Muscle layer of duodenum (tissue), 2 donors: ENCODE measurements at regions not wholly inside any gene's neighbourhood (a gene's known extent, or its start where the extent isn't known, plus 50 kb on each side); places are given as distances from the start of the nearest gene placed in this dataset.
"Not testable (repeated sequence)": the region's sequence is repeated elsewhere in the genome, so short reads cannot be mapped to it uniquely, and the experiment has no call there.

Experiments
- H3K27ac ChIP-seq: one replicate; pipeline ENCODE4 v1.7.0; 2013; ENCODE audit warnings: mild to moderate bottlenecking, low read length
- H3K27me3 ChIP-seq: one replicate; pipeline ENCODE4 v1.7.0; 2013; ENCODE audit warnings: low read depth, mild to moderate bottlenecking, control low read depth, low read length
- H3K36me3 ChIP-seq, 2 donors: one replicate each; pipeline ENCODE4 v1.7.0; 2013; ENCODE audit warnings: low read length in 2 of 2, control low read depth in 1 of 2, mild to moderate bottlenecking in 1 of 2; ENCODE audit not compliant: insufficient read depth in 2 of 2, control insufficient read depth in 1 of 2
- H3K4me1 ChIP-seq, 2 donors: one replicate each; pipeline ENCODE4 v1.7.0; 2013; ENCODE audit warnings: low read length in 2 of 2, mild to moderate bottlenecking in 2 of 2, control low read depth in 1 of 2, moderate library complexity in 1 of 2; ENCODE audit not compliant: insufficient read depth in 2 of 2, control insufficient read depth in 1 of 2
- H3K4me3 ChIP-seq, 2 donors: one replicate each; pipeline ENCODE4 v1.7.0; 2013; ENCODE audit warnings: low read length in 2 of 2, low read depth in 1 of 2, mild to moderate bottlenecking in 1 of 2
- H3K9me3 ChIP-seq, 2 donors: one replicate each; pipeline ENCODE4 v1.7.0; 2013; ENCODE audit warnings: low read length in 2 of 2, control low read depth in 1 of 2, mild to moderate bottlenecking in 1 of 2; ENCODE audit not compliant: control insufficient read depth in 1 of 2
- donor health status: healthy.

- not testable (repeated sequence) for H3K9me3 ChIP-seq, H3K4me1 ChIP-seq, H3K36me3 ChIP-seq, H3K27me3 ChIP-seq, H3K27ac ChIP-seq
- H3K4me3 ChIP-seq: peak overlapping the region in 1 of 2 donors; percentile 28
Observed at GRCh38 chr13:84086098-84086846, 204.0 kb upstream of the SLITRK1 start.

GRCh38 chr13:84082462-84082861 lies 200.2 kb upstream of the SLITRK1 start:
- Histone ChIP-seq H3K27me3 (no peaks in the 10 kb centered on the region), H3K4me3 (no peak overlapping the region), H3K4me1 (no peaks in the 10 kb centered on the region), H3K36me3 (no peaks in the 10 kb centered on the region), H3K27ac (no peak overlapping the region), H3K9me3 (no peaks in the 10 kb centered on the region)

GRCh38 chr13:84080748-84081530 lies 198.7 kb upstream of the SLITRK1 start:
- Histone ChIP-seq H3K36me3 (no peaks in the 10 kb centered on the region), H3K9me3 (no peaks in the 10 kb centered on the region), H3K4me1 (no peaks in the 10 kb centered on the region), H3K27ac (no peak overlapping the region), H3K4me3 (no peak overlapping the region), H3K27me3 (no peaks in the 10 kb centered on the region)

- Histone ChIP-seq H3K4me3 (no peak overlapping the region), H3K4me1 (no peaks in the 10 kb centered on the region), H3K36me3 (no peaks in the 10 kb centered on the region), H3K9me3 (no peaks in the 10 kb centered on the region), H3K27ac (no peak overlapping the region), H3K27me3 (no peaks in the 10 kb centered on the region)
Observed at GRCh38 chr13:84077271-84077670, 195.0 kb upstream of the SLITRK1 start.

- Histone ChIP-seq H3K36me3 (no peaks in the 10 kb centered on the region), H3K4me1 (no peaks in the 10 kb centered on the region), H3K9me3 (no peaks in the 10 kb centered on the region), H3K27me3 (no peaks in the 10 kb centered on the region), H3K4me3 (no peak overlapping the region), H3K27ac (no peak overlapping the region)
Observed at GRCh38 chr13:84076280-84076679, 194.0 kb upstream of the SLITRK1 start.

GRCh38 chr13:84050536-84050935 lies 168.3 kb upstream of the SLITRK1 start:
- no peak overlapping the region for H3K4me3 ChIP-seq
- H3K9me3 ChIP-seq: no peaks in the 10 kb centered on the region
- H3K4me1 ChIP-seq: no peaks in the 10 kb centered on the region
- H3K36me3 ChIP-seq: no peaks in the 10 kb centered on the region
- H3K27me3 ChIP-seq: no peaks in the 10 kb centered on the region
- H3K27ac ChIP-seq: no peak overlapping the region

GRCh38 chr13:84049443-84050219 lies 167.4 kb upstream of the SLITRK1 start:
- Histone ChIP-seq H3K9me3 (no peaks in the 10 kb centered on the region), H3K4me3 (no peak overlapping the region), H3K27me3 (no peaks in the 10 kb centered on the region), H3K36me3 (no peaks in the 10 kb centered on the region), H3K4me1 (no peaks in the 10 kb centered on the region), H3K27ac (no peak overlapping the region)

- Histone ChIP-seq H3K9me3 (no peaks in the 10 kb centered on the region), H3K4me3 (no peak overlapping the region), H3K27me3 (no peaks in the 10 kb centered on the region), H3K36me3 (no peaks in the 10 kb centered on the region), H3K27ac (no peak overlapping the region), H3K4me1 (no peaks in the 10 kb centered on the region)
Observed at GRCh38 chr13:84044805-84045204, 162.5 kb upstream of the SLITRK1 start.

- H3K4me1 ChIP-seq: no peaks in the 10 kb centered on the region
- no peaks in the 10 kb centered on the region for H3K27me3 ChIP-seq
- no peak overlapping the region for H3K4me3 ChIP-seq
- no peak overlapping the region for H3K27ac ChIP-seq
- H3K36me3 ChIP-seq: no peaks in the 10 kb centered on the region
- H3K9me3 ChIP-seq: no peaks in the 10 kb centered on the region
Observed at GRCh38 chr13:84038001-84038400, 155.7 kb upstream of the SLITRK1 start.

GRCh38 chr13:84032116-84032515 lies 149.8 kb upstream of the SLITRK1 start:
- Histone ChIP-seq H3K36me3 (no peaks in the 10 kb centered on the region), H3K27me3 (no peaks in the 10 kb centered on the region), H3K27ac (no peak overlapping the region), H3K4me1 (no peaks in the 10 kb centered on the region), H3K9me3 (no peaks in the 10 kb centered on the region), H3K4me3 (no peak overlapping the region)

- Histone ChIP-seq H3K4me3 (no peak overlapping the region), H3K27me3 (no peaks in the 10 kb centered on the region), H3K9me3 (no peaks in the 10 kb centered on the region), H3K4me1 (no peaks in the 10 kb centered on the region), H3K36me3 (no peaks in the 10 kb centered on the region), H3K27ac (no peak overlapping the region)
Observed at GRCh38 chr13:84031120-84031519, 148.8 kb upstream of the SLITRK1 start.
